ENCODE measurements at regions not wholly inside any gene's neighbourhood (a gene's known extent, or its start where the extent isn't known, plus 50 kb on each side); places are given as distances from the start of the nearest gene placed in this dataset.

- no peak for DNase-seq
Observed at GRCh38 chr7:130897515-130898419, 163.8 kb upstream of the KLF14 start.

GRCh38 chr7:130899071-130899560 is 165.1 kb upstream of the KLF14 start:
- no peak for DNase-seq

GRCh38 chr7:130899638-130900401 is 165.8 kb upstream of the KLF14 start:
- DNase-seq, result no peak

GRCh38 chr7:130900471-130901076 is 166.6 kb upstream of the KLF14 start:
- DNase-seq, result no peak

- DNase-seq, result peak; percentile 87
Observed at GRCh38 chr7:130901209-130901783, 167.3 kb upstream of the KLF14 start.

GRCh38 chr7:130902755-130903357 is 168.8 kb upstream of the KLF14 start:
- DNase-seq, result no peak

- peak; percentile 84 for DNase-seq
Observed at GRCh38 chr7:130903358-130903974, 169.5 kb upstream of the KLF14 start.

- peak; percentile 95 for DNase-seq
Observed at GRCh38 chr7:130904031-130904757, 170.2 kb upstream of the KLF14 start.

GRCh38 chr7:130904792-130905191 is 170.8 kb upstream of the KLF14 start:
- no peak for DNase-seq

GRCh38 chr7:130906575-130906974 is 172.6 kb upstream of the KLF14 start:
- DNase-seq, result no peak

- no peak for DNase-seq
Observed at GRCh38 chr7:130907439-130907838, 173.4 kb upstream of the KLF14 start.

- no peak for DNase-seq
Observed at GRCh38 chr7:130908345-130909160, 174.5 kb upstream of the KLF14 start.

- DNase-seq, result no peak
Observed at GRCh38 chr7:130909161-130909836, 175.3 kb upstream of the KLF14 start.

- no peak for DNase-seq
Observed at GRCh38 chr7:130909881-130910672, 176.1 kb upstream of the KLF14 start.

GRCh38 chr7:130910949-130911944 is 177.2 kb upstream of the KLF14 start:
- DNase-seq, result peak; percentile 72

- DNase-seq, result peak; percentile 91
Observed at GRCh38 chr7:130912082-130912861, 178.3 kb upstream of the KLF14 start.
